ENCODE measurements at regions not wholly inside any gene's neighbourhood (a gene's known extent, or its start where the extent isn't known, plus 50 kb on each side); places are given as distances from the start of the nearest gene placed in this dataset.

GRCh38 chr5:1944408-1944807 lies 61.7 kb upstream of the IRX4 start:
- TF ChIP-seq CTCF (IDR thresholded peaks at IDR 0.05; ENCODE audit: low read length) (no peak), EZH2 (IDR thresholded peaks at IDR 0.05; ENCODE audit: borderline replicate concordance, low read length) (no peak)

All from OCI-LY1 (cell line).